ENCODE measurements at regions not wholly inside any gene's neighbourhood (a gene's known extent, or its start where the extent isn't known, plus 50 kb on each side); places are given as distances from the start of the nearest gene placed in this dataset.
"Not testable (repeated sequence)": the region's sequence is repeated elsewhere in the genome, so short reads cannot be mapped to it uniquely, and the experiment has no call there.

- no peak for DNase-seq (ENCODE audit: extremely low read depth, low read depth)
- TF ChIP-seq CTCF (IDR thresholded peaks at IDR 0.05; ENCODE audit: low read depth, low read length) = no peak
Observed at GRCh38 chr5:96483878-96484277, 50.8 kb upstream of the PCSK1 start.

- DNase-seq (ENCODE audit: extremely low read depth, low read depth) = no peak
- TF ChIP-seq CTCF (IDR thresholded peaks at IDR 0.05; ENCODE audit: low read depth, low read length) = no peak
Observed at GRCh38 chr5:96487859-96488258, 54.8 kb upstream of the PCSK1 start.

- no peak for TF ChIP-seq CTCF (IDR thresholded peaks at IDR 0.05; ENCODE audit: low read depth, low read length)
- no peak for DNase-seq (ENCODE audit: extremely low read depth, low read depth)
Observed at GRCh38 chr5:96489532-96489931, 56.5 kb upstream of the PCSK1 start.

GRCh38 chr5:96492459-96493047 lies 59.5 kb upstream of the PCSK1 start:
- DNase-seq (ENCODE audit: extremely low read depth, low read depth) = no peak
- TF ChIP-seq CTCF (IDR thresholded peaks at IDR 0.05; ENCODE audit: low read depth, low read length) = no peak

GRCh38 chr5:96493219-96493790 lies 60.3 kb upstream of the PCSK1 start:
- DNase-seq (ENCODE audit: extremely low read depth, low read depth) = no peak
- TF ChIP-seq CTCF (IDR thresholded peaks at IDR 0.05; ENCODE audit: low read depth, low read length) = no peak

GRCh38 chr5:96495412-96495811 lies 62.4 kb upstream of the PCSK1 start:
- not testable (repeated sequence) for DNase-seq (ENCODE audit: extremely low read depth, low read depth)

- DNase-seq (ENCODE audit: extremely low read depth, low read depth) = not testable (repeated sequence)
Observed at GRCh38 chr5:96497027-96497426, 64.0 kb upstream of the PCSK1 start.

GRCh38 chr5:96499753-96500345 lies 66.8 kb upstream of the PCSK1 start:
- no peak for DNase-seq (ENCODE audit: extremely low read depth, low read depth)
- no peak for TF ChIP-seq CTCF (IDR thresholded peaks at IDR 0.05; ENCODE audit: low read depth, low read length)
